Fibroblast of pulmonary artery (primary cell): ENCODE measurements at regions not wholly inside any gene's neighbourhood (a gene's known extent, or its start where the extent isn't known, plus 50 kb on each side); places are given as distances from the start of the nearest gene placed in this dataset.
A peak's percentile ranks its signal among the peaks of the same experiment; 100 is the strongest.

Source experiments
- DNase-seq: peaks from one replicate; pipeline ENCODE4 v3.0.0-alpha.2; 2010; ENCODE audit warnings: low read depth
- H3K4me3 ChIP-seq: replicated peaks from 2 replicates; pipeline ENCODE4 v1.5.1; 2011; ENCODE audit warnings: low read depth, mild to moderate bottlenecking, control low read depth, low read length, moderate library complexity
- CTCF ChIP-seq: IDR thresholded peaks from 2 replicates; pipeline ENCODE4 v1.5.1; 2011; ENCODE audit warnings: mild to moderate bottlenecking, control low read depth, low read length, inconsistent platforms; ENCODE audit errors: missing control alignments

GRCh38 chr18:29494371-29494770 is 1317.4 kb upstream of the CDH2 start:
- TF ChIP-seq CTCF = no peak
- H3K4me3 ChIP-seq = no peak overlapping the region

GRCh38 chr18:29491907-29492306 is 1315.0 kb upstream of the CDH2 start:
- TF ChIP-seq CTCF = no peak
- no peak for DNase-seq

More at GRCh38 chr18:29494371-29494770, 1317.4 kb upstream of the CDH2 start:
- no peak for DNase-seq

DNA sequence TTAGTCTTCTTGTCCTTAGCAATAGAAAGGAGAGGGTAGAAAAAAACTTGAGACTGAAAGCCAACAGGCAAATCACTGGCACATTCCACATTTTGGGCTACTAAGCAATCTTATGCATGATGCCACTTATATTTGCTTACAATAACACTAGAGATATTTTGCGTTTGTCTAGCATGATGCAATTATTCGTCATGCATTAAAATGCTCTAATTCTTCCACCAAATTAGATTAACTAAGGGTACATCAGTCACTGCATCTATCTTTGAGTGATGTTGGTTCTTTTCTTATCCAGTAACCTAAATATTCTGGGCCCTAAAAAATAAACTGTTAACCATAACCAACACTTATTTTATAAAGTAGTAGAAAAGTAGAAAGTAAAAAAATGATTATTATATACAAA is 1311.7 kb upstream of the CDH2 start:
- no peak for TF ChIP-seq CTCF
- peak; percentile 14 for DNase-seq
- no peak overlapping the region for H3K4me3 ChIP-seq

More at GRCh38 chr18:29491907-29492306, 1315.0 kb upstream of the CDH2 start:
- H3K4me3 ChIP-seq = no peak overlapping the region

GRCh38 chr18:29465526-29465925 is 1288.6 kb upstream of the CDH2 start:
- no peak overlapping the region for H3K4me3 ChIP-seq
- no peak for TF ChIP-seq CTCF

DNA sequence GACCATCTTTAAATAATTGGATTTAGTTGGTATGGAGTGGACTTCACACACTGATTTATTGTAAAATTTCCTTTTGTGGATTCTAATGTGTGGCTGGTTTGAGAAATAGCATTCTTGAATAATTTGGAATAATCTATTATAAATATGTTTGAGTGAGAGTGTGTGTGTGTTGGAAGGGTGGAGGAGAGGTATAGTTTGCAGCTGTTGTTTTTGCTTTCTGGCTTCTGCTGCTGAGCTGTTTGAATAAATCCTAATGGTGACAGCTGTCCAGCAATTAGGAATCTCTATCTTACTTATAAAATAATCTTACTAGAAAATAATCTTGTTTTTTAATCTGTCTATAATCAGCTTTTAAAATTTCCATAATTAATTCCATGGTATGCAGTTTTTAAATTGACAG is 1283.0 kb upstream of the CDH2 start:
- TF ChIP-seq CTCF = no peak
- H3K4me3 ChIP-seq = no peak overlapping the region
- no peak for DNase-seq

More at GRCh38 chr18:29465526-29465925, 1288.6 kb upstream of the CDH2 start:
- no peak for DNase-seq

DNA sequence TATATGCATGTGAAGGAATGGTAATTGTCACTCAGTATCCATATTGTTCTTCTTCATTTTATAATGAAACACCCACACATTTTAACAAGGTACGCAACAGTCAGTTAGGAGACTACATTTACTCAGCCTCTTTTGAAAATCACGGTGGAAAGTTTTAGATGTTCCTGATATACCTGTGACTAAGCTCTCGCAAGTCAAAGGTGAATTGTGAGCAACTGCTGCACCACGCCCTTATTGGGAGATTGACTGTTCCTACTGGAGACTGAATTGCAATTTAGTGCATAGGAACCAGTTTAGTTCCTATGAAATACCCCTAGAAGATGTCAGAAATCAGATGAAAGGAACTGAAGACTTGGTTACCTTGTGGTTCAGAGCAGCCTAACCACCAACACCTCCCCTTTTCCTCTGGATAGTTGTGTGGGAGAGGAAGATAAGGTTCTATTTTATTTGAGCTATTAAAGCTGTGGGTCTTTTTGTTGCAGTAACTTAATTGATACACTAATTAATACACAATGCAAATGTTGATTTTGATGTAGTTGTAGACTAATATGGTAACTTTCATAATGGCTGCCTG is 1280.5 kb upstream of the CDH2 start:
- no peak overlapping the region for H3K4me3 ChIP-seq
- DNase-seq = no peak
- no peak for TF ChIP-seq CTCF

DNA sequence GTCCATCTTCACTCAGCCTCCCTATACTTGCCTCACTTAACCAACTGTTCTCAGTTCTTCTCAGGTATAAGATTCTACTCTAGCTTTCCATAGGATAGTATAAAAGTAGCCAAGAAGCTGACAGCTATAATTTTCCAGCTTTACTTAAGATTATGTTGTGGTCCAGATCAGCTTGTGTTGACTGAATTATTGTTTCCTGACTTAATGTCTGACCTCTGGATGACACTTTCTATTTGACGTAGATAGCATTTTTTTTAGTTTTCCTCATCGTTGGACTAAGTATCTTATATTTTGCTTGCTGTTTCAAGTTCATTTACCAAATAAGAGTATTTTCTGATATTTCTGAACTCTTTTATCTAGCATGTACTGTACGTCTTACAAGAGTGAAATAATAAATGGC is 1272.5 kb upstream of the CDH2 start:
- peak; percentile 59 for DNase-seq
- no peak for TF ChIP-seq CTCF
- no peak overlapping the region for H3K4me3 ChIP-seq
